Smooth muscle cell (in vitro differentiated cells): ENCODE measurements at regions not wholly inside any gene's neighbourhood (a gene's known extent, or its start where the extent isn't known, plus 50 kb on each side); places are given as distances from the start of the nearest gene placed in this dataset.

ENCODE experiments used
- DNase-seq: peaks from one replicate; lab custom pipeline; 2025; ENCODE audit not compliant: unreplicated experiment; lab: John Stamatoyannopoulos, UW
- H2AFZ ChIP-seq: fragments of 200-600 bp; sonication (generic); 2 replicates; pipeline ENCODE4 v1.6.0; 2016; ENCODE audit warnings: antibody characterized with exemption, low read depth, mild to moderate bottlenecking
- H3F3A ChIP-seq: fragments of 200-600 bp; sonication (generic); 2 replicates; pipeline ENCODE4 v1.6.0; 2017; ENCODE audit warnings: antibody characterized with exemption, low read depth
- H3K27ac ChIP-seq: fragments of 200-600 bp; sonication (generic); 2 replicates; pipeline ENCODE4 v1.5.1; 2016; ENCODE audit warnings: low read depth, mild to moderate bottlenecking
- H3K27me3 ChIP-seq: fragments of 200-600 bp; sonication (generic); 2 replicates; pipeline ENCODE4 v1.6.1; 2016; ENCODE audit warnings: low read depth, mild to moderate bottlenecking
- H3K36me3 ChIP-seq: fragments of 200-600 bp; sonication (generic); 2 replicates; pipeline ENCODE4 v1.5.1; 2016; ENCODE audit warnings: low read depth
- H3K4me1 ChIP-seq: fragments of 200-600 bp; sonication (generic); 2 replicates; pipeline ENCODE4 v1.5.1; 2016; ENCODE audit warnings: low read depth
- H3K4me2 ChIP-seq: fragments of 200-600 bp; sonication (generic); 2 replicates; pipeline ENCODE4 v1.6.0; 2016; ENCODE audit warnings: mild to moderate bottlenecking
- H3K4me3 ChIP-seq: fragments of 200-600 bp; sonication (generic); 2 replicates; pipeline ENCODE4 v1.5.1; 2016; ENCODE audit warnings: mild to moderate bottlenecking
- H3K79me2 ChIP-seq: fragments of 200-600 bp; sonication (generic); 2 replicates; pipeline ENCODE4 v1.6.0; 2016; ENCODE audit warnings: low read depth, mild to moderate bottlenecking
- H3K9ac ChIP-seq: fragments of 200-600 bp; sonication (generic); 2 replicates; pipeline ENCODE4 v1.6.0; 2016; ENCODE audit warnings: low read depth
- H3K9me3 ChIP-seq: fragments of 200-600 bp; sonication (generic); replicated peaks from 2 replicates; pipeline ENCODE4 v1.5.1; 2016; ENCODE audit warnings: low read depth
- H4K20me1 ChIP-seq: fragments of 200-600 bp; sonication (generic); 2 replicates; pipeline ENCODE4 v1.6.0; 2016; ENCODE audit warnings: low read depth
- WGBS: methylation state at CpG from one replicate; pipeline ENCODE4 v1.1.7; 2016; ENCODE audit warnings: low lambda C conversion rate; 5-methylcytosine and 5-hydroxymethylcytosine counted together
- TF ChIP-seq, protein P1 (sequence below): fragments of 200-600 bp; sonication (generic); IDR thresholded peaks from 2 replicates; pipeline ENCODE4 v1.5.1; 2017; ENCODE audit warnings: borderline replicate concordance, mild to moderate bottlenecking, antibody characterized with exemption; ENCODE audit not compliant: insufficient read depth, poor library complexity, severe bottlenecking

DNA sequence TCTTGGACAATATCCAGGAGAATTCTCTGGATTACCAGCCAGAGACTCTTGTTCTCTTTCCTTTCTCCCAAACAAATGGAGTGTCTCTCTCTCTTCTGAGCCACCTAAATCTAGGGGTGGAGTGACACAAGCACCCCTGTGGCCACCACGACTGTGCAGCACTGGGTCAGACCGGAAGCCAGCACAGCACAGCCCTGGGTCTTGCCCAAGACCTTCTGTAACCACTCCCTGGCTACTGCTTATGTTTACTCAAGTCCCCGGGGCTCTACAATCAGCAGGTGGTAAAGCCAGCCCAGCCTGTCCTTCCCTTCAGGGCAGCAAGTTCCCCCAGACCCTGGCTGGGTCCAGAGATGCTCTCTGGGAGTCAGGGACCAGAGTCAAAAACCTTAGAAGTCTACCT, 110.0 kb upstream of the TUT7 start:
- Histone ChIP-seq H3K4me1 (peaks cover under 1% of the 10 kb centered on the region), H2AFZ (no peak overlapping the region)
- 65% methylated on average over 3 of the region's 3 CpGs for WGBS

DNA sequence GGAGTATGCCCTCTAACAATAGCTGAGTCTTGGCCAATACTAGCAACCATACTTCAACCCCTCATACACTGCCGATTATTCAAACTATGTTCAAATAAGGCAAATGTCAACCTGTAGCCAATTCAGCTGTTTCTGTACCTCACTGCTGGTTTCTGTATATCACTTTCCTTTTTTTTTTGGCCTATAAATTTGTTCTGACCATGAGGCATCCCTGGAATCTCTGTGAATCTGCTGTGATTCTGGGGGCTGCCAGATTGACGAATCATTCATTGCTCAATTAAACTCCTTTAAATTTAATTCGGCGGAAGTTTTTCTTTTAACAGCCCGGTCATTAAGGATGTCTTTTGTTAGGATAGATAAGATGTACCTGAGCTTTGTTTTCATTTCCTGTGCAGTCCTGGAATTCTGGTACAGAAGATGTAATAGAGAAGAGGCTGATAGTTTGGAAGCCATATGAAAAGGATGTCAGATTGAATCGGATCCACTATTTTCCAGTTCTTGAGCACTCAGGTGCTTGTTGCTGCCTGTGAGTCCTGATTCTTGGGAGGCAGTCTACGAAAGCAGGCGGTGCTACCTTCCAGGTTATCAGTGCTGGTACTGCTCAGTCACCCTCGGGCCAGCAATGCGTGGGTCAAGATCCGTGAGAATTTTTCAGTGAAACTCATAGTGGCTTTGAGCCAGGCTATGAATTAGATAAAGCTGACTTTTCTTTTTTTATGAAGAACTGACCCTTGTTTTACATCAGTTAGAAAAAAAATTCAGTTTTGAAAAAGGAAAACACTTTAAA, 106.2 kb upstream of the TUT7 start:
- Histone ChIP-seq H3K9ac (no peak overlapping the region), H3F3A (no peaks in the 10 kb centered on the region), H3K27ac (no peak overlapping the region), H3K4me1 (peaks cover 14% of the 10 kb centered on the region), H2AFZ (no peak overlapping the region), H3K79me2 (no peaks in the 10 kb centered on the region), H3K9me3 (no peaks in the 10 kb centered on the region), H3K4me2 (no peak overlapping the region), H3K4me3 (no peak overlapping the region), H3K27me3 (no peaks in the 10 kb centered on the region), H3K36me3 (no peaks in the 10 kb centered on the region), H4K20me1 (no peaks in the 10 kb centered on the region)
- no peak for DNase-seq
- TF ChIP-seq, protein P1, sequence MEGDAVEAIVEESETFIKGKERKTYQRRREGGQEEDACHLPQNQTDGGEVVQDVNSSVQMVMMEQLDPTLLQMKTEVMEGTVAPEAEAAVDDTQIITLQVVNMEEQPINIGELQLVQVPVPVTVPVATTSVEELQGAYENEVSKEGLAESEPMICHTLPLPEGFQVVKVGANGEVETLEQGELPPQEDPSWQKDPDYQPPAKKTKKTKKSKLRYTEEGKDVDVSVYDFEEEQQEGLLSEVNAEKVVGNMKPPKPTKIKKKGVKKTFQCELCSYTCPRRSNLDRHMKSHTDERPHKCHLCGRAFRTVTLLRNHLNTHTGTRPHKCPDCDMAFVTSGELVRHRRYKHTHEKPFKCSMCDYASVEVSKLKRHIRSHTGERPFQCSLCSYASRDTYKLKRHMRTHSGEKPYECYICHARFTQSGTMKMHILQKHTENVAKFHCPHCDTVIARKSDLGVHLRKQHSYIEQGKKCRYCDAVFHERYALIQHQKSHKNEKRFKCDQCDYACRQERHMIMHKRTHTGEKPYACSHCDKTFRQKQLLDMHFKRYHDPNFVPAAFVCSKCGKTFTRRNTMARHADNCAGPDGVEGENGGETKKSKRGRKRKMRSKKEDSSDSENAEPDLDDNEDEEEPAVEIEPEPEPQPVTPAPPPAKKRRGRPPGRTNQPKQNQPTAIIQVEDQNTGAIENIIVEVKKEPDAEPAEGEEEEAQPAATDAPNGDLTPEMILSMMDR, result no peak
- WGBS, result 88% methylated on average over 11 of the region's 11 CpGs

More for the DNA sequence above, 110.0 kb upstream of the TUT7 start:
- H3K4me2 ChIP-seq, result no peak overlapping the region
- no peak for DNase-seq
- no peaks in the 10 kb centered on the region for H3K9me3 ChIP-seq
- no peaks in the 10 kb centered on the region for H3K79me2 ChIP-seq
- no peaks in the 10 kb centered on the region for H3K36me3 ChIP-seq
- TF ChIP-seq, protein P1, result no peak
- H3K9ac ChIP-seq, result no peak overlapping the region
- no peak overlapping the region for H3K4me3 ChIP-seq
- no peaks in the 10 kb centered on the region for H3F3A ChIP-seq
- H3K27ac ChIP-seq, result no peak overlapping the region
- no peaks in the 10 kb centered on the region for H4K20me1 ChIP-seq
- H3K27me3 ChIP-seq, result no peaks in the 10 kb centered on the region

DNA sequence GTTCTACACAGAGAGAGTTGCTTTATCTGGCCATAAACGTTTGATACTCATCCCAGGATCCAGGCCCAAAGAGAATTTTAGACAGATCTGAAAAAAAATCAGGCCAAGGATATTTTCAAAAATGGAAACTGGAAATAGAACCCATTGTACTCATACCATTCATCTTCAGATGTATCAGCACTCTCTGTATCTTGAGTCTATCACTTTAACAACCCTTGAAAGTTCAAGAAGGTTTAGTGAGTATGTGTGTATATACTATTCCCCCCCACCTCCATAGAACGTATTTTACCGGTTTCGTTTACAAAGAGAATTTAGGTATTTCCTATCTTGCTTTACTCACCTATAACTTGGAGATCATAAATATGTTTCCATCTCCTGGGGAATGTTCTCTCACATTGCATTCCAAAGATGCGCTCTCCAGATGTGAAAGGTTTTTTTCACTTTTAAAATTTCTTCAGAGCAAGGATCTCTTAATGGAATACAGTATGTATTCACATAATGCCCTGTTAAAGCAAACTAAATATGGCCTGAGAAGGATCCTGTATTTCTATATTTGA, 105.5 kb upstream of the TUT7 start:
- Histone ChIP-seq H3K4me2 (no peak overlapping the region), H3K79me2 (no peaks in the 10 kb centered on the region), H2AFZ (no peak overlapping the region), H3K9me3 (no peaks in the 10 kb centered on the region), H3K4me1 (peaks cover 14% of the 10 kb centered on the region), H3K36me3 (no peaks in the 10 kb centered on the region), H3K4me3 (no peak overlapping the region), H3F3A (no peaks in the 10 kb centered on the region), H3K9ac (no peak overlapping the region), H3K27ac (no peak overlapping the region), H4K20me1 (no peaks in the 10 kb centered on the region), H3K27me3 (no peaks in the 10 kb centered on the region)
- no peak for DNase-seq
- 89% methylated on average over 5 of the region's 5 CpGs for WGBS
- TF ChIP-seq, protein P1, result no peak

DNA sequence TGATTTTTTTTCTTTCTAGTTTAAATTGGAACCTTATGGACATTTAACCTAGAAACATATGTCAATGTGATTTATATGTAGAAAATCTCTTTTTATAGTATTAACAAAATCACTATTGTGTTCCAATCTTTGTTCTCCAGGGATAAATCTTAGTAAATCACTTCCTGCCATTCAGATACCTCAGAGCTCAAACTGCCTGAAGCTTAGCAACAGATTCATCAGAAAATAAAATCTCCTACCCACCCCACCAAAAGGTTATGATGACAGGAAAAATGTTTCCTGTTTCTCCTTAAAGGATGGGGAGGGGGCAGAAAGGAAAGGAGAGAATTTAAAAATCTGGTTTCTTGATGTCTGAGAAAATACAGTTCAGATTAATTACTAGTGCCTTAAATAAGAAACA, 105.0 kb upstream of the TUT7 start:
- peaks cover 14% of the 10 kb centered on the region for H3K4me1 ChIP-seq
- no peak overlapping the region for H3K9ac ChIP-seq
- no peak overlapping the region for H3K4me3 ChIP-seq
- no peak for DNase-seq
- TF ChIP-seq, protein P1, result no peak
- H3F3A ChIP-seq, result no peaks in the 10 kb centered on the region
- H3K36me3 ChIP-seq, result no peaks in the 10 kb centered on the region
- no peaks in the 10 kb centered on the region for H3K9me3 ChIP-seq
- H4K20me1 ChIP-seq, result no peaks in the 10 kb centered on the region
- no peak overlapping the region for H2AFZ ChIP-seq
- H3K79me2 ChIP-seq, result no peaks in the 10 kb centered on the region
- no peak overlapping the region for H3K27ac ChIP-seq
- H3K27me3 ChIP-seq, result no peaks in the 10 kb centered on the region
- H3K4me2 ChIP-seq, result peak overlapping the region; percentile 59
